WTC11 (cell line): ENCODE measurements at regions not wholly inside any gene's neighbourhood (a gene's known extent, or its start where the extent isn't known, plus 50 kb on each side); places are given as distances from the start of the nearest gene placed in this dataset.

Experiments
- ATAC-seq: fragments of 200-7000 bp; cut with Tn5 transposase; 2 replicates; pipeline ENCODE4 v1.10.0; 2021; ENCODE audit warnings: mild to moderate bottlenecking, moderate library complexity
- CTCF ChIA-PET: fragments of 300-600 bp; sonication (Branson Sonifier 250); formaldehyde crosslinking; loops from one replicate; lab custom pipeline; 2021; ENCODE audit warnings: antibody characterized with exemption; lab: Charles Lee
- POLR2A ChIA-PET: fragments of 350-600 bp; sonication (Branson Sonifier 250); formaldehyde crosslinking; loops from one replicate; lab custom pipeline; 2021; ENCODE audit warnings: antibody characterized with exemption; lab: Charles Lee
- DNase-seq: peaks from one replicate; pipeline ENCODE4 v3.0.0; 2021; ENCODE audit warnings: low spot score
- H3K27ac Mint-ChIP-seq: 2 replicates; pipeline ENCODE4 v1.8.0; 2021; ENCODE audit warnings: mixed read lengths
- H3K27me3 Mint-ChIP-seq: 2 replicates; pipeline ENCODE4 v1.8.0; 2021; ENCODE audit warnings: low read depth, mild to moderate bottlenecking, moderate library complexity, mixed read lengths
- H3K36me3 Mint-ChIP-seq: 2 replicates; pipeline ENCODE4 v1.8.0; 2021; ENCODE audit warnings: mixed read lengths
- H3K4me1 Mint-ChIP-seq: 2 replicates; pipeline ENCODE4 v1.8.0; 2022; ENCODE audit warnings: mixed read lengths
- H3K4me3 Mint-ChIP-seq: 2 replicates; pipeline ENCODE4 v1.8.0; 2021; ENCODE audit warnings: mild to moderate bottlenecking, moderate library complexity, mixed read lengths
- H3K9me3 Mint-ChIP-seq: 2 replicates; pipeline ENCODE4 v1.8.0; 2021; ENCODE audit warnings: mixed read lengths
- AFF4 ChIP-seq: sonication (generic); formaldehyde crosslinking; IDR thresholded peaks from 2 replicates; pipeline ENCODE4 v1.8.1; 2023; ENCODE audit warnings: mild to moderate bottlenecking, missing genetic modification reagents, borderline replicate concordance
- CTCF ChIP-seq: fragments of 200-600 bp; IDR thresholded peaks from 2 replicates; pipeline ENCODE4 v1.8.0; 2022; ENCODE audit warnings: antibody characterized with exemption
- ESRRA ChIP-seq: sonication (generic); formaldehyde crosslinking; IDR thresholded peaks from 2 replicates; pipeline ENCODE4 v1.8.1; 2022; ENCODE audit warnings: mild to moderate bottlenecking, missing genetic modification reagents, borderline replicate concordance
- ETV6 ChIP-seq: sonication (generic); formaldehyde crosslinking; IDR thresholded peaks from 2 replicates; pipeline ENCODE4 v1.8.1; 2022; ENCODE audit warnings: mild to moderate bottlenecking, missing genetic modification reagents
- FOXJ3 ChIP-seq: sonication (generic); formaldehyde crosslinking; IDR thresholded peaks from 2 replicates; pipeline ENCODE4 v1.9.0; 2021; ENCODE audit warnings: missing genetic modification reagents, mild to moderate bottlenecking, borderline replicate concordance
- HMGA2 ChIP-seq: fragments of 250-450 bp; sonication (Bioruptor Pico); IDR thresholded peaks from 2 replicates; pipeline ENCODE4 v1.4.0; 2021; ENCODE audit warnings: mild to moderate bottlenecking, moderate library complexity
- MXD4 ChIP-seq: fragments of 250-450 bp; sonication (Bioruptor Pico); IDR thresholded peaks from 2 replicates; pipeline ENCODE4 v1.8.0; 2021; ENCODE audit warnings: mild to moderate bottlenecking, moderate library complexity, borderline replicate concordance
- NFATC4 ChIP-seq: fragments of 250-450 bp; sonication (Bioruptor Pico); IDR thresholded peaks from 2 replicates; pipeline ENCODE4 v1.9.0; 2021; ENCODE audit warnings: mild to moderate bottlenecking
- SMAD3 ChIP-seq: sonication (generic); formaldehyde crosslinking; IDR thresholded peaks from 2 replicates; pipeline ENCODE4 v1.8.0; 2022; ENCODE audit warnings: missing genetic modification reagents, mild to moderate bottlenecking, borderline replicate concordance
- ZNF121 ChIP-seq: sonication (generic); formaldehyde crosslinking; IDR thresholded peaks from 2 replicates; pipeline ENCODE4 v1.8.0; 2023; ENCODE audit warnings: missing genetic modification reagents
- ZNF219 ChIP-seq: sonication (generic); formaldehyde crosslinking; IDR thresholded peaks from 2 replicates; pipeline ENCODE4 v1.8.0; 2023; ENCODE audit warnings: missing genetic modification reagents, mild to moderate bottlenecking, borderline replicate concordance
- TF ChIP-seq, protein P1 (sequence below): sonication (generic); formaldehyde crosslinking; IDR thresholded peaks from 2 replicates; pipeline ENCODE4 v1.8.1; 2022; ENCODE audit warnings: missing genetic modification reagents, borderline replicate concordance
- TF ChIP-seq, protein P2 (sequence below): sonication (generic); formaldehyde crosslinking; IDR thresholded peaks from 2 replicates; pipeline ENCODE4 v1.8.1; 2023; ENCODE audit warnings: mild to moderate bottlenecking, missing genetic modification reagents, moderate library complexity
- TF ChIP-seq, protein P3 (sequence below): sonication (generic); formaldehyde crosslinking; IDR thresholded peaks from 2 replicates; pipeline ENCODE4 v1.8.1; 2022; ENCODE audit warnings: low read depth, mild to moderate bottlenecking, moderate library complexity, missing genetic modification reagents, borderline replicate concordance

DNA sequence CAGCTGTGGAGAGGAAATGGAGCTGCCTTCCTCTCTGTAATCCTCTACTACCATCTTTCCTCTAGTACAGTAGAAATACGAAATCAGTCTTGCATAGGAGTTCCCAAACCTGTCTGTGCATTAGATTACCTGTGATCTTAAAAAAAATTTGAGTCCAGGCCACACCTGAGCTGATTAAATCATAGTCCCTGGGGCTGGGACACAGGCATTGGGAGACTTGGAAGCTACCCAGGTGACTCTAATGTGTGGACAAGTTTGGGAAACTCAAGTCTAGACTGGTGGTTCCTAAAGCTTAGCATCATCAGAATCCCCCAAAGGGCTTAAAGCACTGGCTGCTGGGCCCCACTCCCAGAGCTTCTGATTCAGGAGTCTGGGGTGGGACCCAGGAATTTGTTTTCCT is 152.7 kb upstream of the GLI3 start:
- H3K36me3 Mint-ChIP-seq, result no peaks in the 10 kb centered on the region
- no peak overlapping the region for H3K27ac Mint-ChIP-seq
- POLR2A ChIA-PET, result no interaction called here

More for the DNA sequence above, 152.7 kb upstream of the GLI3 start:
- Mint-ChIP-seq H3K4me3 (no peak overlapping the region), H3K9me3 (peaks cover 5% of the 10 kb centered on the region; the same call in 1 of the 2 replicates), H3K27me3 (no peaks in the 10 kb centered on the region; the same call in 1 of the 2 replicates)
- CTCF ChIA-PET, result no interaction called here
- DNase-seq, result no peak
- ATAC-seq, result no peak
- TF ChIP-seq ZNF219 (CRISPR knock-in tag) (no peak), NFATC4 (CRISPR knock-in tag) (no peak), ZNF121 (CRISPR knock-in tag) (no peak), MXD4 (no peak), FOXJ3 (CRISPR knock-in tag) (no peak), ETV6 (CRISPR knock-in tag) (no peak), AFF4 (CRISPR knock-in tag) (no peak), ESRRA (CRISPR knock-in tag) (no peak), SMAD3 (CRISPR knock-in tag) (no peak), CTCF (no peak), HMGA2 (CRISPR knock-in tag) (no peak)
- TF ChIP-seq, protein P1, sequence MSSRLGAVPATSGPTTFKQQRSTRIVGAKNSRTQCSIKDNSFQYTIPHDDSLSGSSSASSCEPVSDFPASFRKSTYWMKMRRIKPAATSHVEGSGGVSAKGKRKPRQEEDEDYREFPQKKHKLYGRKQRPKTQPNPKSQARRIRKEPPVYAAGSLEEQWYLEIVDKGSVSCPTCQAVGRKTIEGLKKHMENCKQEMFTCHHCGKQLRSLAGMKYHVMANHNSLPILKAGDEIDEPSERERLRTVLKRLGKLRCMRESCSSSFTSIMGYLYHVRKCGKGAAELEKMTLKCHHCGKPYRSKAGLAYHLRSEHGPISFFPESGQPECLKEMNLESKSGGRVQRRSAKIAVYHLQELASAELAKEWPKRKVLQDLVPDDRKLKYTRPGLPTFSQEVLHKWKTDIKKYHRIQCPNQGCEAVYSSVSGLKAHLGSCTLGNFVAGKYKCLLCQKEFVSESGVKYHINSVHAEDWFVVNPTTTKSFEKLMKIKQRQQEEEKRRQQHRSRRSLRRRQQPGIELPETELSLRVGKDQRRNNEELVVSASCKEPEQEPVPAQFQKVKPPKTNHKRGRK (CRISPR knock-in tag), result no peak
- TF ChIP-seq, protein P2, sequence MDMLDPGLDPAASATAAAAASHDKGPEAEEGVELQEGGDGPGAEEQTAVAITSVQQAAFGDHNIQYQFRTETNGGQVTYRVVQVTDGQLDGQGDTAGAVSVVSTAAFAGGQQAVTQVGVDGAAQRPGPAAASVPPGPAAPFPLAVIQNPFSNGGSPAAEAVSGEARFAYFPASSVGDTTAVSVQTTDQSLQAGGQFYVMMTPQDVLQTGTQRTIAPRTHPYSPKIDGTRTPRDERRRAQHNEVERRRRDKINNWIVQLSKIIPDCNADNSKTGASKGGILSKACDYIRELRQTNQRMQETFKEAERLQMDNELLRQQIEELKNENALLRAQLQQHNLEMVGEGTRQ, result no peak
- TF ChIP-seq, protein P3, sequence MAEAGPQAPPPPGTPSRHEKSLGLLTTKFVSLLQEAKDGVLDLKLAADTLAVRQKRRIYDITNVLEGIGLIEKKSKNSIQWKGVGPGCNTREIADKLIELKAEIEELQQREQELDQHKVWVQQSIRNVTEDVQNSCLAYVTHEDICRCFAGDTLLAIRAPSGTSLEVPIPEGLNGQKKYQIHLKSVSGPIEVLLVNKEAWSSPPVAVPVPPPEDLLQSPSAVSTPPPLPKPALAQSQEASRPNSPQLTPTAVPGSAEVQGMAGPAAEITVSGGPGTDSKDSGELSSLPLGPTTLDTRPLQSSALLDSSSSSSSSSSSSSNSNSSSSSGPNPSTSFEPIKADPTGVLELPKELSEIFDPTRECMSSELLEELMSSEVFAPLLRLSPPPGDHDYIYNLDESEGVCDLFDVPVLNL, result no peak
- TF ChIP-seq, all 79 proteins: peak for 0
- H3K4me1 Mint-ChIP-seq, result no peaks in the 10 kb centered on the region
